ENCODE measurements at regions not wholly inside any gene's neighbourhood (a gene's known extent, or its start where the extent isn't known, plus 50 kb on each side); places are given as distances from the start of the nearest gene placed in this dataset.
"Not testable (repeated sequence)": the region's sequence is repeated elsewhere in the genome, so short reads cannot be mapped to it uniquely, and the experiment has no call there.

- DNase-seq: no peak
Measured at GRCh38 chr4:1558205-1558604, 125.9 kb downstream of the FAM53A start.

- DNase-seq: no peak
Measured at GRCh38 chr4:1557221-1557597, 126.9 kb downstream of the FAM53A start.

- no peak for DNase-seq
Measured at GRCh38 chr4:1556541-1557220, 127.4 kb downstream of the FAM53A start.

GRCh38 chr4:1554876-1555265, 129.2 kb downstream of the FAM53A start:
- DNase-seq: no peak

- DNase-seq: no peak
Measured at GRCh38 chr4:1554246-1554875, 129.8 kb downstream of the FAM53A start.

- no peak for DNase-seq
Measured at GRCh38 chr4:1553365-1553764, 130.7 kb downstream of the FAM53A start.

- no peak for DNase-seq
Measured at GRCh38 chr4:1552451-1552850, 131.7 kb downstream of the FAM53A start.

- no peak for DNase-seq
Measured at GRCh38 chr4:1551211-1551610, 132.9 kb downstream of the FAM53A start.

GRCh38 chr4:1550122-1551070, 133.7 kb downstream of the FAM53A start:
- DNase-seq: no peak

GRCh38 chr4:1549638-1550035, 134.5 kb downstream of the FAM53A start:
- no peak for DNase-seq

GRCh38 chr4:1548827-1549637, 135.1 kb downstream of the FAM53A start:
- peak; percentile 12 for DNase-seq

- peak; percentile 26 for DNase-seq
Measured at GRCh38 chr4:1547856-1548826, 136.0 kb downstream of the FAM53A start.

GRCh38 chr4:1547131-1547855, 136.8 kb downstream of the FAM53A start:
- DNase-seq: no peak

GRCh38 chr4:1544861-1545281, 138.6 kb upstream of the NKX1-1 start:
- DNase-seq: no peak

- not testable (repeated sequence) for DNase-seq
Measured at GRCh38 chr4:1544435-1544834, 138.2 kb upstream of the NKX1-1 start.

- DNase-seq: no peak
Measured at GRCh38 chr4:1543976-1544375, 137.7 kb upstream of the NKX1-1 start.

- no peak for DNase-seq
Measured at GRCh38 chr4:1543561-1543960, 137.3 kb upstream of the NKX1-1 start.

- no peak for DNase-seq
Measured at GRCh38 chr4:1542516-1543320, 136.5 kb upstream of the NKX1-1 start.

- no peak for DNase-seq
Measured at GRCh38 chr4:1542226-1542490, 135.9 kb upstream of the NKX1-1 start.

Measured in NCI-H1092 (cell line).